DOHH2 (cell line): ENCODE measurements at regions not wholly inside any gene's neighbourhood (a gene's known extent, or its start where the extent isn't known, plus 50 kb on each side); places are given as distances from the start of the nearest gene placed in this dataset.

ENCODE experiments used
- CTCF ChIP-seq: fragments of 200-600 bp; sonication (generic); IDR thresholded peaks from one replicate; pipeline ENCODE4 v1.5.1; 2014; ENCODE audit warnings: antibody characterized with exemption, mild to moderate bottlenecking, low read depth, low read length; ENCODE audit not compliant: poor library complexity, severe bottlenecking
- EZH2phosphoT487 ChIP-seq: fragments of 200-600 bp; sonication (generic); IDR thresholded peaks from 2 replicates; pipeline ENCODE4 v1.6.1; 2017; ENCODE audit warnings: borderline replicate concordance, mild to moderate bottlenecking, antibody characterized with exemption, low read length, moderate library complexity, mixed read lengths

GRCh38 chr22:34588871-34589545 is 476.9 kb upstream of the ISX start:
- no peak for TF ChIP-seq CTCF
- no peak for TF ChIP-seq EZH2phosphoT487
